ENCODE measurements at regions not wholly inside any gene's neighbourhood (a gene's known extent, or its start where the extent isn't known, plus 50 kb on each side); places are given as distances from the start of the nearest gene placed in this dataset.

DNA sequence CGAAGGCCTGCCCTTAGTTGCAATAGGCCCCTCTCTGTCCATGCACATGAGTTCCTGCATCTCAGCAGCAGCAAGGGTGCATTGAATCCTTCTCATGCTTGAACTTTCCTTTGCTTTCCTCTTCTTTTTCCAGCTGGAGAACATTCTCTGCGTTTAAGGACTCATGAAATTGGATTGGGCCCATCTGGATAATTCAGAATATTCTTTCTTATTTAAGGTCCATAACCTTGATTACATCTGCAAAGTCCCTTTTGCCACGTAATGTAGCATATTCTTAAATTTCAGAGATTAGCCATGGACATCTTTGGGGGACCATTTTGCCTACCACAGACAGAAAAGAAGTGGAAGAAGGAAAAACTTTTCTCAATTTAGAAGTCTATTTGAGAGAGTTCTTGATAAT is 159.7 kb upstream of the C21orf91 start:
- no peak for DNase-seq

DNA sequence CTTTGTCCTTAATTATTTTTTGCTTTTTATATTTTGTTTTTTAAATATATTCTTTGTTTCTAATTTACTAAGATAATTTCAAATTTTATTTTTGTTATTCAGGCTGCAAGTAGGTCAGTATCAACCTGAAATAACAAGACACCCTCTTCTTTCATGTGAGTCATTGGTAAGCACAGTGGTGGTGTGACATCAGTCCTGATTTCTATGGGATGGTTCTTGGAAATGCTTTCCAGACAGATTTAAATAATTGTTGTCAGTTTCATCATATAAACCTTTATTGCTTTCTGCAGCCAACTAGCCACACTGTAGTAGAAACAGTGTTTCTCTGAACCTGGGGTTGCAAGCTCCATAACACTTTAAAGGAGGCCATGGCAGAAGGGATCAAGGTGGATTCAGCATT is 157.5 kb upstream of the C21orf91 start:
- no peak for DNase-seq

DNA sequence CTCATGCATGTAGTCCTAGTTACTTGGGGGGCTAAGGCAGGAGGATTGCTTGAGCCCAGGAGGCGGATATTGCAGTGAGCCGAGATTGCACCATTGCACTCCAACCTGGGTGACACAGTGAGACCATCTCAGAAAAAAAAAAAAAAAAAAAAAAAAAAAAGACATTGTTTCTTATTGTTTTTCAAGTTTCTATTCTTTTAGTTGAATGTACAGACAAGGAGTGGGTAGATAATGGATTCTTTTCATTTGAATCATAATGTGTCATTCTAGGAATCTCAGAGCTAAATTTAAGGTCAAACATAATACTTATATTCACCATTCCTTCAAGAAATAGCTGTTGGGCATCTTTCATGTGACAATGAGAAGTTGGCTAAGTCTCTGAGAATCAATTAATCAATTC is 157.0 kb upstream of the C21orf91 start:
- no peak for DNase-seq

DNA sequence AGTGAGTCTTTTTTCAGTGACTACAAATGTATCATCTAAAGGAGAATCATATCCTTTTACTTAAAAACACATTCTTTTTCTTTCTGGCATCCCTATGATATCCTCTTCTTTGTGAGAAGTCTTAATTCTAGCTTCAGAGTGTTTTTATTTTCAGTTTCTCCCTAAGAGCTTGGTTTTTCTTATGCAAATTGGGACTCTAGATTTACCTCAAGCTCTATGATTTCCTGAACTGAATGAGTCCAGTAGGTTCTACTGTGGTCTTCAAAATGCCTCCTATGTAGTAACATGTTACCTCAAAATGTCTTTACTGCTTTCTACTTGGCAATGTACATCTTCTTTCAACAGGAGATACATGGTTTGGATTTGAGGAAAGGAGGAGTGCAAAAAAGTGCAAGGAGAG is 148.2 kb upstream of the C21orf91 start:
- no peak for DNase-seq

DNA sequence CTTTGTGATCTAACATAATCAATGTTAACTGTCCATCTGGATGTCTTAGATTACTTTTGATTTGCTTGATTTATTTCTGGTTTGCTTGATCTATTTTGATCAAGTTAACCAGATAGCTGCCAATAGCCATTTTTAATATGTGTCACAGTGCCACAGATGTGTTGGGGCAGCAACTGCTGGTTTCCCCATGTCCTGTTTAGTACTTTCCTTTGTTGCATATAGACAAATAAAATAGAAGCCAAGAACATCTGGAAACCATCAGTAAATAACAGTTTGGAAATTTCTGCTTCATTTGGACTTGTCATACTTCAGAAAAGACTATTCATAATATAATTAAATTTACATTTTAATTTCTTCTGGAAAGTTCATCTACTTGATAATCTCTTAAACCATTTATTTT is 145.6 kb upstream of the C21orf91 start:
- no peak for DNase-seq

GRCh38 chr21:17964199-17964598 is 145.0 kb upstream of the C21orf91 start:
- DNase-seq: no peak

GRCh38 chr21:17950591-17950990 is 131.4 kb upstream of the C21orf91 start:
- DNase-seq: no peak

DNA sequence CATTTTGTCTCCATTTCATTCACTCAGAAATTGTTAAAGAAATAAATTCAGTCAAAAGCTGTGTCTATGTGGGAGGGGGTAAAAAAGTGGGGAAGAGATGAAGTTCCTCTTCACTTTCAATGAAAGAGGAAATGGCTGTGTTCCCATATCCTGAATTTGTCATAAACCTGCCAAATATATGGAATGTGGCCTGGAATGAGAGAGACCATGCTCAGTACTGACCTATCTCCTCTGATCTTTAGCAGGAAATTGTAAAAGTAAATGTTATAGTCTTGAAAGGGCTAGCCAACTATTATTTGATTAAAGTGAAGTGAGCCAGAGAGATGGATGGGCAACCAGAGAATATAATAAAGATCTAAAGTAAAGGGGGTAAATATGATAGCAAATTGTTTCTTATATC is 130.3 kb upstream of the C21orf91 start:
- DNase-seq: no peak

- no peak for DNase-seq
Observed at GRCh38 chr21:17947531-17947930, 128.4 kb upstream of the C21orf91 start.

DNA sequence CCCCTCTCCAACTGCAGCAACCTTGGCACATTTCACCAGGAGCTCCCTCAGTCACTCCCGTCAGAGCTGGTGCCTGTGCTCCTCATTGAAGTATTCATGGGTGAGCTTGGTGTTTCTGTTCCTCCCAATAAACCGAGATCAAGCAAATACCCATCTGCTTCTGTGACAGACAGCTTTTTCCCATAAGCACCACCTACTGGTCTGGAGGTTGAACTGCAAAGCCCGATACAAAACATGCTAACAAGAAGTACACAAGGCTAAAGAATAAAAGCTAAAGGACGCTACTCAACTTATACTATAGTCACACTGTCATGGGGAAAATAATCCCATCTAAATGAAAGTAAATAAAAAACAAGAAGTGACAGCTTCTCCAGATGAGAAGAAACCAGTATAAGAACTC is 111.9 kb upstream of the C21orf91 start:
- DNase-seq: no peak

DNA sequence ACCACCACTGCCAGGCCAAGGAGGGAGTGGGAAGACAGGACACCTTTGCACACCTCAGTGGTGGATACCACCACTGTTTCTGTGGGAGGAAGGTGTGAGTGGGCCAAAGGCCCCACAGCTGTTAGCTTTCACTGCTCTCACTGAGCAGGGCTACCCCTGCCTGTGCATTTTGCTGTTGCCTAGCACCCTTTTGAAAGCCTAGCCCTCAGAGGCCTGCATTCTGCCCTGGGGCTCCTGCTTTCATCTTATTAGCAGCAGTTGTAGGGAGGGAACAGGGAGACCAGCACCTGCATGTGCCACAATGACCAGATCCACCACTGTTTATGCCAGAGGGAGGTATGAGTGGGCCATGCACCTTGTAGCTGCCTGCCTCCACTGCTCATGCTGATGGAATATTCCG is 110.9 kb upstream of the C21orf91 start:
- no peak for DNase-seq

DNA sequence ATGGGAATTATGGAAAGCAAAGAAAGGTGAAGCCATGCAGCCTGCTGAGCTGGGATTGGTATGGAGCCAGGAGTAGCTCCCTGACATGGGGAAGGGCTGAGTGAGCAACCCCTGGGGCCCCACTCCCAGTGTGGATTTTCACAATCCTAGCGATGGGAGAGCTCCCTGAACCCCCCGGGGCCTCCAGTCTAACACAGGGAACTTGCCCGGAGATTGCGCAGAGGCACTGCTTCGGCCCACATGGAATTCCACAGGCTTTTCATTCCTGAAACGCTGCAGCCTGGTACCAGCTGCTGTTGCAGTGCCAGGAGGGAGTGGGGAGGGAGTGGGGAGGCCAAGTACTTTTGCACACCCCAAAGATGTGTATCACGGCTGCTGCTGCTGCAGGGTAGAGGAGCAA is 110.4 kb upstream of the C21orf91 start:
- DNase-seq: no peak

DNA sequence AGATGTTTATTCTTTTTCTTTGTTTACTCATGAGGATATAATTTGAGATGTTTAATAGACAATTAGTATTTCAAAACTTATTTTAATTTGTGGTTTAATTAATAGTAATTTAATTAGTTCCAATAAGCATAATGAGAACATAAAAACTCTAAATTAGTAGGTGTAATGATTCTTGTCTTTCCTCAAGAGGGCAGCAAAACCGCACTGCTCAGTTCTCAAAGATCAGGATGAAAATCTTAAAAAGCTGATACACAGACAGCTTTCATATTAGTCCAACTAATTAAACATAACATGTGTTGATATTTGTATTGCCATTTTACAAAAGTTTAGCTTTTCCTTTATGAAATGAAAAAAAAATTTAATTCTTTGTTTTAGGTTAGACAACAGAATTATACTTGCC is 106.7 kb upstream of the C21orf91 start:
- DNase-seq: no peak

DNA sequence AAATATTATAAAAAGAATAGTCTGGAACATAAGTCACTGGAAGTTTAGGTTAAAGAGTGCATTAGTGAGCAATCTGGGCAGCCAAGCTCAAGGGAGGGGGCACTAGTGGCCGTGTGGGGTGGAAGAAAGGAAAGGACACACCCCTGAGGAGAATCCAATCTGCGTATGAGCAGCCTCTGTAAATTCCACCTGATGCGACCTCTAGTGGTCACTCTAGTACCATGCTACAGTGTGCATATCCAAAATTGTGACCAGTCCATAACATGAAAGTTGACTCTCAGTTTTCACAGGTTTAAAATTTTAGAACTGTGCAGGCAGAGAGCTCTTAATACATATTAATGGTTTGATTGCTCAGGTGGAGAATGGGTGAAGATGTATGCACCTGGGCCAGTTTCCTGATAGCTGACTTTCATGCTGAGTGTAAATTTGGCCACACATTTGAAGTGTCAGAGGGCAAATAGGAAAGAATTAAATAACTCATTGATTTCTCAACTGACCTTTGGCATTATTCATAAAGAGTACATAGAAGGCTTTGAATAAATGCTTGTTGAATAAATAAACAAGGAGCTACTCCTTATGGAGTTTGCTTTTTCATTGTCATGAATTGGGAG is 105.9 kb upstream of the C21orf91 start:
- peak; percentile 42 for DNase-seq

GRCh38 chr21:17921579-17922530 is 102.7 kb upstream of the C21orf91 start:
- DNase-seq: no peak

GRCh38 chr21:17915976-17916375 is 96.8 kb upstream of the C21orf91 start:
- no peak for DNase-seq

- no peak for DNase-seq
Observed at GRCh38 chr21:17911628-17912027, 92.5 kb upstream of the C21orf91 start.

- no peak for DNase-seq
Observed at GRCh38 chr21:17903929-17904639, 84.9 kb upstream of the C21orf91 start.

DNA sequence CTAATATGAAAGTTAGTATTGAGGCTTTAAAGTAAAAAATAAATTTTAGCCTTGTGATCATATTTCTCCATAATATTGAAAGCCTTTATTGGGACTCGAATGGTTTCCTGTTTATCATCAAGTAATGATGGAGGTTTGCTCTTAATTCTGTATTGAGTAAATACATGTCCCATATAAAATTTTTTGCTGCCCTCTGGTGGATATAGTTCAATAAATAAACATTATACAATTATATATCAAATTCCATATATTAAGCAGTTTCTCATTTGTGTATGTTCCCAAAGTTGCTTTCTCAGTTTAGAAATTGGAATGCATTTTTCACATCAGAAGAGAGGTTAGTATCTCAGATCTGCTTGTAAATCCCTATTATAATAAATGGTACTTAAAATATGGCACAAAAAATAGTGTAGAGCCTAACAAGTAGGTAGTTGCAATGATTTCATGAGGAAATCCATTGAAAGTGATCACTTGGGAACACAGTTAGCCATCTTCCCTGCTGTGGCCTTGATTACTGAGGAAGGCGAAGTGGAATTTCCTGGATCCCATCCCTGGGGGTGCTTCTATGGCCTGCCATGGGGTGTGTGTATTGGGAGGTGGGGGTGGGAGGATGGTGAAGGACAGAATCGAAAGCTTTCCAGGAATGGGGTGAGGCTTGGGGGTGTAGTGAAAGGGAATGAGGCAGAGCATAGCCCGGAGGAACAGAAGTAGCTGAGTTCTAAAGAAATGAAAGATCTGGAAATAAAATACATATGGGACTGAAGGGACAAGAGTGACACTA is 84.1 kb upstream of the C21orf91 start:
- peak; percentile 43 for DNase-seq

GRCh38 chr21:17901458-17902079 is 82.4 kb upstream of the C21orf91 start:
- DNase-seq: no peak

GRCh38 chr21:17900990-17901385 is 81.8 kb upstream of the C21orf91 start:
- DNase-seq: no peak

DNA sequence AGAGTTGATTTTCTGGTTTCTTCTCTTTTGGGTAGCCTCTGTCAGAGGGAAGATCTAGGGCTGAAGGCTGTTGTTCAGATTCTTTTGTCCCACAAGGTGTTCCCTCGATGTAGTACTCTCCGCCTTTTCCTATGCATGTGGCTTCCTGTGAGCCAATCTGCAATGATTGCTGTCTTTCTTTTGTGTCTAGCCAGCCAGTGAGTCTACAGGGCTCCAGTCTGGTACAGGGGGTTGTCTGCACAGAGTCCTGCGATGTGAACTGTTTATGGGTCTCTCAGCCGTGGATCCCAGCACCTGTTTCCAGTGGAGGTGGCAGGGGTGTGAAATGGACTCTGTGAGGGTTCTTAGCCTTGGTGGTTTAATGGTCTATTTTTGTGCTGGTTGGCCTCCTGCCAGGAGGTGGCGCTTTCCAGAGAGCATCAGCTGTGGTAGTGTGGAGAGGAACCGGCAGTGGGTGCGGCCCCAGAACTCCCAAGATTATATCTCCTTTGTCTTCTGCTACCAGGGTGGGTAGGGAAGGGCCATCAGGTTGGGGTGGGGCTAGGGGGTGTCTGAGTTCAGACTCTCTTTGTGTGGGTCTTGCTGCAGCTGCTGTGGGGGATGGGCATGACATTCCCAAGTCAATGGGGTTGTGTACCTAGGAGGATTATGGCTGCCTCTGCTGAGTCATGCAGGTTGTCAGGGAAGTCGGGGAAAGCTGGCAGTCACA is 81.3 kb upstream of the C21orf91 start:
- DNase-seq: no peak

Data from central memory CD4-positive, alpha-beta T cell (primary cell).